GM12878 (cell line): ENCODE measurements at regions not wholly inside any gene's neighbourhood (a gene's known extent, or its start where the extent isn't known, plus 50 kb on each side); places are given as distances from the start of the nearest gene placed in this dataset.

Experiments
- BACH1 ChIP-seq: fragments of 450-650 bp; IDR thresholded peaks from 2 replicates; pipeline ENCODE4 v1.6.1; 2017; ENCODE audit warnings: mild to moderate bottlenecking, borderline replicate concordance
- BMI1 ChIP-seq: fragments of 450-650 bp; IDR thresholded peaks from 2 replicates; pipeline ENCODE4 v1.6.1; 2016; ENCODE audit warnings: mild to moderate bottlenecking, moderate library complexity, borderline replicate concordance
- CBFB ChIP-seq: IDR thresholded peaks from 2 replicates; pipeline ENCODE4 v1.6.1; 2016; ENCODE audit warnings: antibody characterized with exemption, low read depth
- CREB1 ChIP-seq: IDR thresholded peaks from 2 replicates; pipeline ENCODE4 v1.6.1; 2012; ENCODE audit warnings: low read depth, mild to moderate bottlenecking, inconsistent platforms
- HSF1 ChIP-seq: fragments of 150-350 bp; IDR thresholded peaks from 2 replicates; pipeline ENCODE4 v1.6.1; 2014; ENCODE audit warnings: mild to moderate bottlenecking, low read depth, low read length
- IKZF1 ChIP-seq: fragments of 450-650 bp; conservative IDR thresholded peaks from 2 replicates; pipeline ENCODE4 v1.6.1; 2017; ENCODE audit warnings: antibody characterized with exemption, mild to moderate bottlenecking
- IRF3 ChIP-seq: fragments of 450-650 bp; IDR thresholded peaks from 2 replicates; pipeline ENCODE4 v1.6.1; 2014; ENCODE audit warnings: mild to moderate bottlenecking
- MEF2B ChIP-seq: fragments of 450-650 bp; IDR thresholded peaks from 2 replicates; pipeline ENCODE4 v1.6.1; 2018; ENCODE audit warnings: mild to moderate bottlenecking, moderate library complexity; ENCODE audit not compliant: partially characterized antibody, poor library complexity, severe bottlenecking
- NR2C1 ChIP-seq: fragments of 450-650 bp; IDR thresholded peaks from 2 replicates; pipeline ENCODE4 v1.6.1; 2017; ENCODE audit warnings: antibody characterized with exemption, mild to moderate bottlenecking, moderate library complexity
- PAX8 ChIP-seq: fragments of 450-650 bp; IDR thresholded peaks from 2 replicates; pipeline ENCODE4 v1.6.1; 2017; ENCODE audit warnings: mild to moderate bottlenecking, moderate library complexity
- PML ChIP-seq: IDR thresholded peaks from 2 replicates; pipeline ENCODE4 v1.6.1; 2012; ENCODE audit warnings: low read length, inconsistent platforms
- POU2F2 ChIP-seq: IDR thresholded peaks from 3 replicates; pipeline ENCODE4 v1.6.1; 2011; ENCODE audit warnings: low read depth, mild to moderate bottlenecking, low read length, borderline replicate concordance
- PRDM15 ChIP-seq: fragments of 450-650 bp; formaldehyde crosslinking; IDR thresholded peaks from 2 replicates; pipeline ENCODE4 v1.4.0; 2020; ENCODE audit warnings: mild to moderate bottlenecking, moderate library complexity
- RAD21 ChIP-seq: IDR thresholded peaks from 2 replicates; pipeline ENCODE4 v1.6.1; 2011; ENCODE audit warnings: mild to moderate bottlenecking, low read depth, low read length, moderate library complexity; ENCODE audit not compliant: insufficient read depth
- RBBP5 ChIP-seq: fragments of 200-600 bp; sonication (generic); conservative IDR thresholded peaks from 2 replicates; pipeline ENCODE4 v1.6.1; 2016
- SIX5 ChIP-seq: IDR thresholded peaks from 2 replicates; pipeline ENCODE4 v1.6.1; 2011; ENCODE audit warnings: mild to moderate bottlenecking, low read depth, low read length, moderate library complexity; ENCODE audit not compliant: severe bottlenecking
- SMC3 ChIP-seq: IDR thresholded peaks from 2 replicates; pipeline ENCODE4 v1.6.1; 2011; ENCODE audit warnings: low read length, improper control_type of control experiment, borderline replicate concordance
- TBL1XR1 ChIP-seq: IDR thresholded peaks from 2 replicates; pipeline ENCODE4 v1.6.1; 2012; ENCODE audit warnings: low read depth, low read length, improper control_type of control experiment
- YY1 ChIP-seq: IDR thresholded peaks from 2 replicates; pipeline ENCODE4 v1.6.1; 2011; ENCODE audit warnings: low read depth, mild to moderate bottlenecking, low read length
- ZBTB40 ChIP-seq: fragments of 450-650 bp; IDR thresholded peaks from 2 replicates; pipeline ENCODE4 v1.6.1; 2016; ENCODE audit warnings: mild to moderate bottlenecking, moderate library complexity, borderline replicate concordance
- ZNF217 ChIP-seq: fragments of 450-650 bp; IDR thresholded peaks from 2 replicates; pipeline ENCODE4 v1.6.1; 2017; ENCODE audit warnings: antibody characterized with exemption, mild to moderate bottlenecking

GRCh38 chr7:94087664-94088352 lies 83.7 kb upstream of the BET1 start (continued):
- TF ChIP-seq PRDM15 (CRISPR knock-in tag) (no peak), IKZF1 (peak; percentile 50), CBFB (peak; percentile 96), ZBTB40 (no peak), SMC3 (peak; percentile 95), HSF1 (no peak), NR2C1 (no peak), IRF3 (no peak), BMI1 (peak; percentile 37; the same call in 1 of the 2 replicates), BACH1 (no peak), YY1 (peak; percentile 77), RBBP5 (no peak), CREB1 (no peak), PAX8 (no peak), PML (no peak), RAD21 (peak; percentile 96), ZNF217 (0 out of 2 replicates have a peak, but pooled peaks have one; percentile 38), MEF2B (peak; percentile 48), TBL1XR1 (no peak), POU2F2 (peak; percentile 79; the same call in 1 of the 3 replicates), SIX5 (no peak)
